PC-3 (cell line): ENCODE measurements at regions not wholly inside any gene's neighbourhood (a gene's known extent, or its start where the extent isn't known, plus 50 kb on each side); places are given as distances from the start of the nearest gene placed in this dataset.

Source experiments
- EZH2 ChIP-seq: fragments of 300-600 bp; sonication (generic); IDR thresholded peaks from one replicate; pipeline ENCODE4 v1.6.1; 2017; ENCODE audit warnings: antibody characterized with exemption, mild to moderate bottlenecking, low read length; ENCODE audit not compliant: unreplicated experiment
- EZH2phosphoT487 ChIP-seq: fragments of 300-600 bp; sonication (generic); IDR thresholded peaks from 2 replicates; pipeline ENCODE4 v1.6.1; 2018; ENCODE audit warnings: mild to moderate bottlenecking, antibody characterized with exemption, low read length, borderline replicate concordance
- TF ChIP-seq, protein P1 (sequence below): fragments of 300-600 bp; sonication (generic); conservative IDR thresholded peaks from 2 replicates; pipeline ENCODE4 v1.5.1; 2017; ENCODE audit warnings: antibody characterized with exemption, low read depth, mild to moderate bottlenecking, low read length

DNA sequence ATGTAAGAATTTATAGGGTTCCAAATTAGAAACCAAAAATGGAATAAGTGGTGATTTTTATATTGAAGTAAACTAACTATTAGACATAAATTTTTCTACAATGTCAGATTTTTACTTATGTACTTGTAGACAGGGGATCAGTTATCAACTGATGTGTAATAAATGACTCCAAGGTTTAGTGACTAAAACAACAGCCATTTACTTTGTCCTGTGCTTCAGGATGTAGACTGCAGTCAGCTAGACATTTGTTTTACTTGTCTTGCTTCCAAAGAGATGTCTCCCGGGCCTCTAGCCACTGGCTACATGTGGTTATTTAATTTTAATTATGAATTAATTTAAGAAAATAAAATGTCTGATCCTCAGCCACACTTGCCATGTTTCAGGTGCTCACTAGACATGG is 249.7 kb upstream of the IGFBP3 start:
- TF ChIP-seq, protein P1, sequence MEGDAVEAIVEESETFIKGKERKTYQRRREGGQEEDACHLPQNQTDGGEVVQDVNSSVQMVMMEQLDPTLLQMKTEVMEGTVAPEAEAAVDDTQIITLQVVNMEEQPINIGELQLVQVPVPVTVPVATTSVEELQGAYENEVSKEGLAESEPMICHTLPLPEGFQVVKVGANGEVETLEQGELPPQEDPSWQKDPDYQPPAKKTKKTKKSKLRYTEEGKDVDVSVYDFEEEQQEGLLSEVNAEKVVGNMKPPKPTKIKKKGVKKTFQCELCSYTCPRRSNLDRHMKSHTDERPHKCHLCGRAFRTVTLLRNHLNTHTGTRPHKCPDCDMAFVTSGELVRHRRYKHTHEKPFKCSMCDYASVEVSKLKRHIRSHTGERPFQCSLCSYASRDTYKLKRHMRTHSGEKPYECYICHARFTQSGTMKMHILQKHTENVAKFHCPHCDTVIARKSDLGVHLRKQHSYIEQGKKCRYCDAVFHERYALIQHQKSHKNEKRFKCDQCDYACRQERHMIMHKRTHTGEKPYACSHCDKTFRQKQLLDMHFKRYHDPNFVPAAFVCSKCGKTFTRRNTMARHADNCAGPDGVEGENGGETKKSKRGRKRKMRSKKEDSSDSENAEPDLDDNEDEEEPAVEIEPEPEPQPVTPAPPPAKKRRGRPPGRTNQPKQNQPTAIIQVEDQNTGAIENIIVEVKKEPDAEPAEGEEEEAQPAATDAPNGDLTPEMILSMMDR, result no peak
- no peak for TF ChIP-seq EZH2phosphoT487
- TF ChIP-seq EZH2, result no peak
